ENCODE measurements at regions not wholly inside any gene's neighbourhood (a gene's known extent, or its start where the extent isn't known, plus 50 kb on each side); places are given as distances from the start of the nearest gene placed in this dataset.

DNA sequence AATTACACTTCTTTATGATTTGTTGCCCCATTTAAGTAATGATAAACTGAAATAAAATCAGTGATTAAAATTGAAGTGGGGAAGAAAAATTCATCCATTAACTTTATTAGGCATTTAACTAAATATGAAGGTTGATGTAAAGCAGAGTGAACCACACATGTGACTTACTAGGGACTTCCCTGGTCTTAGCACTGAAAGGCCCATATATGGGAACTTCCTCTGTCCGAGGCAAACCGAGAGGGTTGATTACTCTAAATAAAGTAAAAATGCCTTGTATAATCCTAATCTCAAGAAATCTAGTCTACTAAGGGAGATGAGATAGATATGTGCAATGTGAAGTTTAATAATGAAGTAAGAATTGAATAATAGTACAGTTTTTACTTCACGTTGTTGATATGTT lies 403.9 kb upstream of the RPS6KA3 start:
- TF ChIP-seq, protein P1, sequence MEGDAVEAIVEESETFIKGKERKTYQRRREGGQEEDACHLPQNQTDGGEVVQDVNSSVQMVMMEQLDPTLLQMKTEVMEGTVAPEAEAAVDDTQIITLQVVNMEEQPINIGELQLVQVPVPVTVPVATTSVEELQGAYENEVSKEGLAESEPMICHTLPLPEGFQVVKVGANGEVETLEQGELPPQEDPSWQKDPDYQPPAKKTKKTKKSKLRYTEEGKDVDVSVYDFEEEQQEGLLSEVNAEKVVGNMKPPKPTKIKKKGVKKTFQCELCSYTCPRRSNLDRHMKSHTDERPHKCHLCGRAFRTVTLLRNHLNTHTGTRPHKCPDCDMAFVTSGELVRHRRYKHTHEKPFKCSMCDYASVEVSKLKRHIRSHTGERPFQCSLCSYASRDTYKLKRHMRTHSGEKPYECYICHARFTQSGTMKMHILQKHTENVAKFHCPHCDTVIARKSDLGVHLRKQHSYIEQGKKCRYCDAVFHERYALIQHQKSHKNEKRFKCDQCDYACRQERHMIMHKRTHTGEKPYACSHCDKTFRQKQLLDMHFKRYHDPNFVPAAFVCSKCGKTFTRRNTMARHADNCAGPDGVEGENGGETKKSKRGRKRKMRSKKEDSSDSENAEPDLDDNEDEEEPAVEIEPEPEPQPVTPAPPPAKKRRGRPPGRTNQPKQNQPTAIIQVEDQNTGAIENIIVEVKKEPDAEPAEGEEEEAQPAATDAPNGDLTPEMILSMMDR (IDR thresholded peaks at IDR 0.05; ENCODE audit: low read depth, low read length, missing control alignments): no peak
- H3K4me3 ChIP-seq (ENCODE audit: low read depth, low read length): no peak overlapping the region
- no peak for DNase-seq (ENCODE audit: low read depth)

DNA sequence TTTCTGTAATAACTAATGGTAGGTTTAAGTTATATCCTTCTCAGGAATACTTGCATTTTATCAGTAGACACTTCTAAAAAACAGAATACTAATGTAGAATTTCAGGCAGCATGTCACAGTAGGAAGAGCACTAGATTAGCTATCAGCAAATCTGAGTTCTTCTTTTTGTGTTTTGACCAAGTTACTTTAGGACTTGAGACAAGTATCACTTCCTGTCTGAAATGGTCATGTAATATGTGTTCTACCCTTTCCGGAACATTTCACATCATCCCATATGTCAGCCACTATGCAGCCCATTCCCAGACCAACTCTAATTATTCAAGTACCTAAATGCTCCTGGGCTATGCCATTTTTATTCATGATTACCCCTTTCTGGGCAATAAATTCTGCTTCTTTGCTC lies 401.8 kb upstream of the RPS6KA3 start:
- DNase-seq (ENCODE audit: low read depth): no peak
- no peak overlapping the region for H3K4me3 ChIP-seq (ENCODE audit: low read depth, low read length)
- TF ChIP-seq, protein P1 (IDR thresholded peaks at IDR 0.05; ENCODE audit: low read depth, low read length, missing control alignments): no peak

DNA sequence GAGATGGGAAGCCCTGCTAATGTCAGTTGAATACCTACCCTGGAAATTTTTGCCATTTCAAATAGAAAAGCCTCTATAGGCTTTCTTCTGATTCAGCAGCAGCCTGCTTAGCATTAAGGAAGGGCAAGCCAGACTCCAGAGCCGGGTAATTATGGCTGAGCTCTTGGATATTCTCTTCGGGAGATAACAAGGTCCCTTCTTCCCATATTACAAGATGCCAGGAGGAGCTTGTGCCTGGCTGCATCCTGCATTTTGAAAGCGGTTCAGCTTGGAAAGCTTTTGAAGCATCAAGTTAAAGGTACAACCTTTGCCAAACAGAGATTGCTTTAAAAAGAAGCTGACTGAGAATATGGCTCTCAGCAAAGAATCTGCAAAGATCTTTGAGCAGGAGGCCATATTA lies 399.6 kb upstream of the RPS6KA3 start:
- H3K4me3 ChIP-seq (ENCODE audit: low read depth, low read length): no peak overlapping the region
- no peak for DNase-seq (ENCODE audit: low read depth)
- TF ChIP-seq, protein P1 (IDR thresholded peaks at IDR 0.05; ENCODE audit: low read depth, low read length, missing control alignments): no peak

DNA sequence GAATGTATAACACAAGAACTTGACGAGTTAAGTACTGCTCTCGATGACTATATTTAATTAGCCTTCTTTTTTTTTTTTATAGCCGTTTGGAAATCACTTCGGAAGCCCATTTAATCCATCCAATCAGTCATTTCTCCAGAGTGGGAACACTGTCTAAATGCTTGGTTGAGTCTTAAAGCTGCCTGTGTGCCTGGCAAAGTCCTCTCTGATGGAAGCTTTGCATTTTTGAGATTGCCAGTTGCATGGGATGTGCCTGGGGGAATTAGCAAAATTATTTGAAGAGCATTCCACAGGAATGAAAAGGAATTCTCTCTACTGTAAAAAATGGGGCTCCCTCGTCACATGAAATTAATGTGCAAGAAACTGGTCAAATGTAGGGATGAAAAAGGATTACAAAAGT lies 398.8 kb upstream of the RPS6KA3 start:
- no peak overlapping the region for H3K4me3 ChIP-seq (ENCODE audit: low read depth, low read length)
- no peak for DNase-seq (ENCODE audit: low read depth)
- TF ChIP-seq, protein P1 (IDR thresholded peaks at IDR 0.05; ENCODE audit: low read depth, low read length, missing control alignments): no peak

- TF ChIP-seq, protein P1 (IDR thresholded peaks at IDR 0.05; ENCODE audit: low read depth, low read length, missing control alignments): no peak
- H3K4me3 ChIP-seq (ENCODE audit: low read depth, low read length): no peak overlapping the region
- DNase-seq (ENCODE audit: low read depth): no peak
These were observed 398.1 kb upstream of the RPS6KA3 start for GRCh38 chrX:20664774-20665173.

GRCh38 chrX:20664131-20664530 lies 397.4 kb upstream of the RPS6KA3 start:
- no peak overlapping the region for H3K4me3 ChIP-seq (ENCODE audit: low read depth, low read length)
- no peak for DNase-seq (ENCODE audit: low read depth)
- TF ChIP-seq, protein P1 (IDR thresholded peaks at IDR 0.05; ENCODE audit: low read depth, low read length, missing control alignments): no peak

GRCh38 chrX:20663336-20663735 lies 396.6 kb upstream of the RPS6KA3 start:
- TF ChIP-seq, protein P1 (IDR thresholded peaks at IDR 0.05; ENCODE audit: low read depth, low read length, missing control alignments): no peak
- no peak overlapping the region for H3K4me3 ChIP-seq (ENCODE audit: low read depth, low read length)
- no peak for DNase-seq (ENCODE audit: low read depth)

All from GM12864 (cell line).